ENCODE measurements at regions not wholly inside any gene's neighbourhood (a gene's known extent, or its start where the extent isn't known, plus 50 kb on each side); places are given as distances from the start of the nearest gene placed in this dataset.
"Not testable (repeated sequence)": the region's sequence is repeated elsewhere in the genome, so short reads cannot be mapped to it uniquely, and the experiment has no call there.

- H3K23ac ChIP-seq (ENCODE audit: insufficient read length); H3K36me3 ChIP-seq (ENCODE audit: control insufficient read depth in 2 of 4, insufficient read depth in 4 of 4, low read length in 3 of 4); H4K5ac ChIP-seq (ENCODE audit: insufficient read length, low read depth, low read length); H3K14ac ChIP-seq (ENCODE audit: insufficient read length); H2BK5ac ChIP-seq (ENCODE audit: low read depth, low read length); H2BK120ac ChIP-seq (replicated peaks; ENCODE audit: low read depth, low read length); DNase-seq (ENCODE audit: low read depth in 1 of 2, low spot score in 2 of 2); H3K9me3 ChIP-seq (ENCODE audit: insufficient read depth in 2 of 2, low read depth in 1 of 2, low read length in 1 of 2); H3K56ac ChIP-seq (replicated peaks; ENCODE audit: insufficient read length, low read depth, low read length); H3K4me3 ChIP-seq (ENCODE audit: extremely low read depth in 1 of 4, insufficient read depth in 2 of 4, low read depth in 3 of 4, low read length in 4 of 4); H4K91ac ChIP-seq (replicated peaks; ENCODE audit: insufficient read length, low read length); H3K79me2 ChIP-seq (ENCODE audit: control insufficient read depth in 1 of 2, insufficient read depth in 2 of 2, low read length in 2 of 2); H3K9ac ChIP-seq (replicated peaks in 1 of 4; ENCODE audit: extremely low read depth in 1 of 4, low read depth in 3 of 4, low read length in 3 of 4); H4K8ac ChIP-seq (ENCODE audit: extremely low read depth, insufficient read depth, low read length); H3K27me3 ChIP-seq (replicated peaks in 1 of 4; ENCODE audit: control insufficient read depth in 3 of 4, extremely low read depth in 1 of 4, insufficient read depth in 3 of 4, low read length in 3 of 4); H2BK20ac ChIP-seq (ENCODE audit: low read length); CTCF ChIA-PET (ENCODE audit: partially characterized antibody); H2AK5ac ChIP-seq (ENCODE audit: low read depth, low read length); H3K18ac ChIP-seq (ENCODE audit: extremely low read depth, low read length); H2BK15ac ChIP-seq (ENCODE audit: low read length); H3K4me1 ChIP-seq (replicated peaks in 1 of 4; ENCODE audit: control insufficient read depth in 3 of 4, insufficient read depth in 4 of 4, low read length in 3 of 4); H4K20me1 ChIP-seq (replicated peaks in 1 of 2; ENCODE audit: control insufficient read depth in 1 of 2, insufficient read depth in 2 of 2, low read length in 2 of 2); H2AFZ ChIP-seq (ENCODE audit: low read length); H3K4ac ChIP-seq (replicated peaks; ENCODE audit: insufficient read length, low read depth, low read length); H3K27ac ChIP-seq (ENCODE audit: low read depth, low read length); H2BK12ac ChIP-seq (ENCODE audit: low read depth, low read length); FAIRE-seq; H3K4me2 ChIP-seq (ENCODE audit: insufficient read depth in 1 of 2, low read depth in 2 of 2, low read length in 2 of 2); H3K23me2 ChIP-seq (ENCODE audit: low read depth, low read length); H3K79me1 ChIP-seq (ENCODE audit: low read depth, low read length); POLR2A ChIA-PET (ENCODE audit: partially characterized antibody): not testable (repeated sequence)
- WGBS, 2 experiments (ENCODE audit: extremely low coverage in 1 of 2, insufficient coverage in 1 of 2, insufficient read length in 1 of 2, insufficient replicate concordance in 2 of 2, low coverage in 1 of 2, low lambda C conversion rate in 2 of 2, missing lambda C conversion rate in 1 of 2) = 67% methylated on average over 3 of the region's 7 CpGs; no CpG with 5 or more reads in 1 of the 2 experiments
These were observed 158.4 kb downstream of the SPATA31A6 start for GRCh38 chr9:42341860-42342259.

GRCh38 chr9:42342297-42342696, 158.8 kb downstream of the SPATA31A6 start:
- H3K4ac ChIP-seq (replicated peaks; ENCODE audit: insufficient read length, low read depth, low read length); H3K27ac ChIP-seq (ENCODE audit: low read depth, low read length); H3K14ac ChIP-seq (ENCODE audit: insufficient read length); H3K9ac ChIP-seq (replicated peaks in 1 of 4; ENCODE audit: extremely low read depth in 1 of 4, low read depth in 3 of 4, low read length in 3 of 4); H3K56ac ChIP-seq (replicated peaks; ENCODE audit: insufficient read length, low read depth, low read length); H4K20me1 ChIP-seq (replicated peaks in 1 of 2; ENCODE audit: control insufficient read depth in 1 of 2, insufficient read depth in 2 of 2, low read length in 2 of 2); H3K36me3 ChIP-seq (ENCODE audit: control insufficient read depth in 2 of 4, insufficient read depth in 4 of 4, low read length in 3 of 4); H2AK5ac ChIP-seq (ENCODE audit: low read depth, low read length); H3K18ac ChIP-seq (ENCODE audit: extremely low read depth, low read length); H2BK12ac ChIP-seq (ENCODE audit: low read depth, low read length); H2BK5ac ChIP-seq (ENCODE audit: low read depth, low read length); H3K23ac ChIP-seq (ENCODE audit: insufficient read length); FAIRE-seq; H3K4me2 ChIP-seq (ENCODE audit: insufficient read depth in 1 of 2, low read depth in 2 of 2, low read length in 2 of 2); POLR2A ChIA-PET (ENCODE audit: partially characterized antibody); H3K4me1 ChIP-seq (replicated peaks in 1 of 4; ENCODE audit: control insufficient read depth in 3 of 4, insufficient read depth in 4 of 4, low read length in 3 of 4); H3K79me1 ChIP-seq (ENCODE audit: low read depth, low read length); CTCF ChIA-PET (ENCODE audit: partially characterized antibody); H2BK15ac ChIP-seq (ENCODE audit: low read length); H4K8ac ChIP-seq (ENCODE audit: extremely low read depth, insufficient read depth, low read length); H2BK120ac ChIP-seq (replicated peaks; ENCODE audit: low read depth, low read length); H3K4me3 ChIP-seq (ENCODE audit: extremely low read depth in 1 of 4, insufficient read depth in 2 of 4, low read depth in 3 of 4, low read length in 4 of 4); H3K79me2 ChIP-seq (ENCODE audit: control insufficient read depth in 1 of 2, insufficient read depth in 2 of 2, low read length in 2 of 2); H2BK20ac ChIP-seq (ENCODE audit: low read length); H4K5ac ChIP-seq (ENCODE audit: insufficient read length, low read depth, low read length); H3K9me3 ChIP-seq (ENCODE audit: insufficient read depth in 2 of 2, low read depth in 1 of 2, low read length in 1 of 2); H2AFZ ChIP-seq (ENCODE audit: low read length); H4K91ac ChIP-seq (replicated peaks; ENCODE audit: insufficient read length, low read length); H3K27me3 ChIP-seq (replicated peaks in 1 of 4; ENCODE audit: control insufficient read depth in 3 of 4, extremely low read depth in 1 of 4, insufficient read depth in 3 of 4, low read length in 3 of 4); H3K23me2 ChIP-seq (ENCODE audit: low read depth, low read length); DNase-seq (ENCODE audit: low read depth in 1 of 2, low spot score in 2 of 2): not testable (repeated sequence)
- WGBS, 2 experiments (ENCODE audit: extremely low coverage in 1 of 2, insufficient coverage in 1 of 2, insufficient read length in 1 of 2, insufficient replicate concordance in 2 of 2, low coverage in 1 of 2, low lambda C conversion rate in 2 of 2, missing lambda C conversion rate in 1 of 2) = 50% methylated on average over 2 of the region's 7 CpGs; no CpG with 5 or more reads in 1 of the 2 experiments
